ENCODE measurements at regions not wholly inside any gene's neighbourhood (a gene's known extent, or its start where the extent isn't known, plus 50 kb on each side); places are given as distances from the start of the nearest gene placed in this dataset.
"Not testable (repeated sequence)": the region's sequence is repeated elsewhere in the genome, so short reads cannot be mapped to it uniquely, and the experiment has no call there.

- Mint-ChIP-seq H3K4me1 (ENCODE audit: low read depth) (no peaks in the 10 kb centered on the region), H3K27ac (no peak overlapping the region), H3K27me3 (ENCODE audit: insufficient read depth) (no peaks in the 10 kb centered on the region), H3K36me3 (ENCODE audit: low read depth) (no peaks in the 10 kb centered on the region), H3K4me3 (no peak overlapping the region), H3K9me3 (peaks cover 8% of the 10 kb centered on the region)
- intact Hi-C loops (cut with micrococcal nuclease): no loop called here
- DNase-seq (ENCODE audit: low spot score): no peak
Observed at GRCh38 chr6:8845690-8846089, 410.3 kb upstream of the SLC35B3 start.

- Mint-ChIP-seq H3K4me1 (ENCODE audit: low read depth) (no peaks in the 10 kb centered on the region), H3K4me3 (no peak overlapping the region), H3K36me3 (ENCODE audit: low read depth) (no peaks in the 10 kb centered on the region), H3K9me3 (peaks cover 8% of the 10 kb centered on the region), H3K27ac (no peak overlapping the region), H3K27me3 (ENCODE audit: insufficient read depth) (no peaks in the 10 kb centered on the region)
- intact Hi-C loops (cut with micrococcal nuclease): no loop called here
- DNase-seq (ENCODE audit: low spot score): no peak
Observed at GRCh38 chr6:8844968-8845367, 409.6 kb upstream of the SLC35B3 start.

- Mint-ChIP-seq H3K9me3 (no peaks in the 10 kb centered on the region), H3K27ac (no peak overlapping the region), H3K4me1 (ENCODE audit: low read depth) (no peaks in the 10 kb centered on the region), H3K36me3 (ENCODE audit: low read depth) (no peaks in the 10 kb centered on the region), H3K4me3 (no peak overlapping the region), H3K27me3 (ENCODE audit: insufficient read depth) (no peaks in the 10 kb centered on the region)
- no peak for DNase-seq (ENCODE audit: low spot score)
- intact Hi-C loops (cut with micrococcal nuclease): no loop called here
Observed at GRCh38 chr6:8839626-8840025, 404.3 kb upstream of the SLC35B3 start.

- no peak for DNase-seq (ENCODE audit: low spot score)
Observed at GRCh38 chr6:8837343-8837742, 402.0 kb upstream of the SLC35B3 start.

GRCh38 chr6:8832695-8833094 is 397.4 kb upstream of the SLC35B3 start:
- H3K27ac Mint-ChIP-seq; H3K9me3 Mint-ChIP-seq; H3K27me3 Mint-ChIP-seq (ENCODE audit: insufficient read depth); H3K4me3 Mint-ChIP-seq; H3K4me1 Mint-ChIP-seq (ENCODE audit: low read depth); H3K36me3 Mint-ChIP-seq (ENCODE audit: low read depth); intact Hi-C loops (cut with micrococcal nuclease); DNase-seq (ENCODE audit: low spot score): not testable (repeated sequence)

More at GRCh38 chr6:8837343-8837742, 402.0 kb upstream of the SLC35B3 start:
- H3K27ac Mint-ChIP-seq: no peak overlapping the region
- H3K4me3 Mint-ChIP-seq: no peak overlapping the region
- H3K9me3 Mint-ChIP-seq: no peaks in the 10 kb centered on the region
- no peaks in the 10 kb centered on the region for H3K27me3 Mint-ChIP-seq (ENCODE audit: insufficient read depth)
- H3K36me3 Mint-ChIP-seq (ENCODE audit: low read depth): no peaks in the 10 kb centered on the region
- no peaks in the 10 kb centered on the region for H3K4me1 Mint-ChIP-seq (ENCODE audit: low read depth)
- intact Hi-C loops (cut with micrococcal nuclease): no loop called here

GRCh38 chr6:8831366-8832152 is 396.2 kb upstream of the SLC35B3 start:
- H3K36me3 Mint-ChIP-seq (ENCODE audit: low read depth): no peaks in the 10 kb centered on the region
- no peak overlapping the region for H3K27ac Mint-ChIP-seq
- H3K9me3 Mint-ChIP-seq: no peaks in the 10 kb centered on the region
- H3K27me3 Mint-ChIP-seq (ENCODE audit: insufficient read depth): no peaks in the 10 kb centered on the region
- DNase-seq (ENCODE audit: low spot score): no peak
- intact Hi-C loops (cut with micrococcal nuclease): no loop called here
- no peak overlapping the region for H3K4me3 Mint-ChIP-seq
- no peaks in the 10 kb centered on the region for H3K4me1 Mint-ChIP-seq (ENCODE audit: low read depth)

- no peak for DNase-seq (ENCODE audit: low spot score)
- H3K36me3 Mint-ChIP-seq (ENCODE audit: low read depth): no peaks in the 10 kb centered on the region
- H3K9me3 Mint-ChIP-seq: no peaks in the 10 kb centered on the region
- intact Hi-C loops (cut with micrococcal nuclease): no loop called here
- no peak overlapping the region for H3K27ac Mint-ChIP-seq
- no peaks in the 10 kb centered on the region for H3K27me3 Mint-ChIP-seq (ENCODE audit: insufficient read depth)
- H3K4me3 Mint-ChIP-seq: no peak overlapping the region
- no peaks in the 10 kb centered on the region for H3K4me1 Mint-ChIP-seq (ENCODE audit: low read depth)
Observed at GRCh38 chr6:8830794-8831193, 395.4 kb upstream of the SLC35B3 start.

- no peaks in the 10 kb centered on the region for H3K9me3 Mint-ChIP-seq
- no peak overlapping the region for H3K4me3 Mint-ChIP-seq
- H3K36me3 Mint-ChIP-seq (ENCODE audit: low read depth): no peaks in the 10 kb centered on the region
- H3K4me1 Mint-ChIP-seq (ENCODE audit: low read depth): no peaks in the 10 kb centered on the region
- no peak for DNase-seq (ENCODE audit: low spot score)
- H3K27me3 Mint-ChIP-seq (ENCODE audit: insufficient read depth): no peaks in the 10 kb centered on the region
- intact Hi-C loops (cut with micrococcal nuclease): no loop called here
- no peak overlapping the region for H3K27ac Mint-ChIP-seq
Observed at GRCh38 chr6:8829796-8830195, 394.5 kb upstream of the SLC35B3 start.

GRCh38 chr6:8829296-8829695 is 394.0 kb upstream of the SLC35B3 start:
- H3K9me3 Mint-ChIP-seq: no peaks in the 10 kb centered on the region
- DNase-seq (ENCODE audit: low spot score): no peak
- H3K27ac Mint-ChIP-seq: no peak overlapping the region
- intact Hi-C loops (cut with micrococcal nuclease): no loop called here
- no peaks in the 10 kb centered on the region for H3K27me3 Mint-ChIP-seq (ENCODE audit: insufficient read depth)
- H3K36me3 Mint-ChIP-seq (ENCODE audit: low read depth): no peaks in the 10 kb centered on the region
- no peak overlapping the region for H3K4me3 Mint-ChIP-seq
- no peaks in the 10 kb centered on the region for H3K4me1 Mint-ChIP-seq (ENCODE audit: low read depth)

- intact Hi-C loops (cut with micrococcal nuclease): no loop called here
- H3K27me3 Mint-ChIP-seq (ENCODE audit: insufficient read depth): no peaks in the 10 kb centered on the region
Observed at GRCh38 chr6:8828376-8828775, 393.0 kb upstream of the SLC35B3 start.

GRCh38 chr6:8825726-8826125 is 390.4 kb upstream of the SLC35B3 start:
- Mint-ChIP-seq H3K4me3 (no peak overlapping the region), H3K27ac (no peak overlapping the region), H3K4me1 (ENCODE audit: low read depth) (no peaks in the 10 kb centered on the region), H3K27me3 (ENCODE audit: insufficient read depth) (no peaks in the 10 kb centered on the region), H3K9me3 (no peaks in the 10 kb centered on the region), H3K36me3 (ENCODE audit: low read depth) (no peaks in the 10 kb centered on the region)
- DNase-seq (ENCODE audit: low spot score): no peak
- intact Hi-C loops (cut with micrococcal nuclease): no loop called here

More at GRCh38 chr6:8828376-8828775, 393.0 kb upstream of the SLC35B3 start:
- DNase-seq (ENCODE audit: low spot score): no peak
- Mint-ChIP-seq H3K4me1 (ENCODE audit: low read depth) (no peaks in the 10 kb centered on the region), H3K9me3 (no peaks in the 10 kb centered on the region), H3K27ac (no peak overlapping the region), H3K36me3 (ENCODE audit: low read depth) (no peaks in the 10 kb centered on the region), H3K4me3 (no peak overlapping the region)

- H3K36me3 Mint-ChIP-seq (ENCODE audit: low read depth): no peaks in the 10 kb centered on the region
- intact Hi-C loops (cut with micrococcal nuclease): no loop called here
- no peaks in the 10 kb centered on the region for H3K4me1 Mint-ChIP-seq (ENCODE audit: low read depth)
- DNase-seq (ENCODE audit: low spot score): no peak
- no peak overlapping the region for H3K27ac Mint-ChIP-seq
- H3K27me3 Mint-ChIP-seq (ENCODE audit: insufficient read depth): no peaks in the 10 kb centered on the region
- H3K4me3 Mint-ChIP-seq: no peak overlapping the region
- H3K9me3 Mint-ChIP-seq: no peaks in the 10 kb centered on the region
Observed at GRCh38 chr6:8821981-8822381, 386.6 kb upstream of the SLC35B3 start.

GRCh38 chr6:8820313-8820712 is 385.0 kb upstream of the SLC35B3 start:
- no peaks in the 10 kb centered on the region for H3K27me3 Mint-ChIP-seq (ENCODE audit: insufficient read depth)
- no peaks in the 10 kb centered on the region for H3K4me1 Mint-ChIP-seq (ENCODE audit: low read depth)
- intact Hi-C loops (cut with micrococcal nuclease): no loop called here
- H3K27ac Mint-ChIP-seq: no peak overlapping the region
- H3K9me3 Mint-ChIP-seq: no peaks in the 10 kb centered on the region
- H3K36me3 Mint-ChIP-seq (ENCODE audit: low read depth): no peaks in the 10 kb centered on the region
- no peak for DNase-seq (ENCODE audit: low spot score)
- no peak overlapping the region for H3K4me3 Mint-ChIP-seq

- Mint-ChIP-seq H3K9me3 (no peaks in the 10 kb centered on the region), H3K27me3 (ENCODE audit: insufficient read depth) (no peaks in the 10 kb centered on the region), H3K4me1 (ENCODE audit: low read depth) (no peaks in the 10 kb centered on the region), H3K4me3 (no peak overlapping the region), H3K27ac (no peak overlapping the region), H3K36me3 (ENCODE audit: low read depth) (no peaks in the 10 kb centered on the region)
- intact Hi-C loops (cut with micrococcal nuclease): no loop called here
- no peak for DNase-seq (ENCODE audit: low spot score)
Observed at GRCh38 chr6:8819446-8819845, 384.1 kb upstream of the SLC35B3 start.
